GM12892 (cell line): ENCODE measurements at regions not wholly inside any gene's neighbourhood (a gene's known extent, or its start where the extent isn't known, plus 50 kb on each side); places are given as distances from the start of the nearest gene placed in this dataset.

ENCODE experiments used
- POLR2A ChIP-seq: IDR thresholded peaks from 2 replicates; pipeline ENCODE4 v1.6.1; 2011; ENCODE audit warnings: low read depth, low read length, control low read depth
- POLR2AphosphoS5 ChIP-seq: IDR thresholded peaks from 2 replicates; pipeline ENCODE4 v1.6.1; 2011; ENCODE audit warnings: low read depth, low read length, control low read depth
- TAF1 ChIP-seq: IDR thresholded peaks from 2 replicates; pipeline ENCODE4 v1.6.1; 2011; ENCODE audit warnings: low read depth, mild to moderate bottlenecking, control low read depth, low read length, borderline replicate concordance

GRCh38 chr18:76134628-76135027 is 360.4 kb downstream of the ZNF516 start:
- TF ChIP-seq POLR2A: no peak
- TF ChIP-seq POLR2AphosphoS5: no peak
- TF ChIP-seq TAF1: no peak
